ENCODE measurements at regions not wholly inside any gene's neighbourhood (a gene's known extent, or its start where the extent isn't known, plus 50 kb on each side); places are given as distances from the start of the nearest gene placed in this dataset.

DNA sequence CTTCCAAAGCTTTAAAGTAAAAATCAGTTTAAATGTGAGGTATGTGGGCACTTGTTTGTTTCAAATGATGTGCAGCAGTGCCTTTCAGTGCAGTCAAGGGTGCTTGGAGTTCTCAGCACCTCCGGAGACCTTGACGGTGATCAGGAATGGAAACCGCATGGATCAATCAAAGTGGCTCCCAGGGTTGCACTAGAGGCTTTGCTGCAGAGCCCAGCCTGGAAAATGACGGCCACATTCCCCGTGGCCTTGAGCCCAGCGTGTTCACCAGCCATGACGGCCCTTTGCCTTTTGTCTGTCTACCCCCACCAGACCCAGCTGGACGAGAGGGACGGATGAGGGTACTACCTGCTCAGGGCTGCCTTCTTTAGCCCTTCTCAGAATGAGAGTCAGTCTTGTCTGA lies 320.0 kb downstream of the TEX29 start:
- no peaks in the 10 kb centered on the region for H3K9me2 ChIP-seq (replicated peaks; ENCODE audit: control insufficient read depth, low read length)
- no peaks in the 10 kb centered on the region for H4K20me1 ChIP-seq (ENCODE audit: control insufficient read depth, insufficient read depth, low read depth, low read length)
- no peaks in the 10 kb centered on the region for H3K27me3 ChIP-seq (ENCODE audit: control insufficient read depth, low read length)
- H3F3A ChIP-seq (ENCODE audit: control insufficient read depth, insufficient read depth): no peaks in the 10 kb centered on the region
- no peak overlapping the region for H3K4me2 ChIP-seq (ENCODE audit: low read length)
- no peaks in the 10 kb centered on the region for H3K9me3 ChIP-seq (ENCODE audit: control insufficient read depth, insufficient read depth, low read length)
- H3K36me3 ChIP-seq (ENCODE audit: control insufficient read depth, low read length): no peaks in the 10 kb centered on the region
- no peak overlapping the region for H3K4me3 ChIP-seq (ENCODE audit: low read length)
- H3K79me2 ChIP-seq (ENCODE audit: control insufficient read depth, low read length): no peaks in the 10 kb centered on the region
- H3K4me1 ChIP-seq (ENCODE audit: control insufficient read depth, low read length): no peaks in the 10 kb centered on the region
- TF ChIP-seq, protein P1, sequence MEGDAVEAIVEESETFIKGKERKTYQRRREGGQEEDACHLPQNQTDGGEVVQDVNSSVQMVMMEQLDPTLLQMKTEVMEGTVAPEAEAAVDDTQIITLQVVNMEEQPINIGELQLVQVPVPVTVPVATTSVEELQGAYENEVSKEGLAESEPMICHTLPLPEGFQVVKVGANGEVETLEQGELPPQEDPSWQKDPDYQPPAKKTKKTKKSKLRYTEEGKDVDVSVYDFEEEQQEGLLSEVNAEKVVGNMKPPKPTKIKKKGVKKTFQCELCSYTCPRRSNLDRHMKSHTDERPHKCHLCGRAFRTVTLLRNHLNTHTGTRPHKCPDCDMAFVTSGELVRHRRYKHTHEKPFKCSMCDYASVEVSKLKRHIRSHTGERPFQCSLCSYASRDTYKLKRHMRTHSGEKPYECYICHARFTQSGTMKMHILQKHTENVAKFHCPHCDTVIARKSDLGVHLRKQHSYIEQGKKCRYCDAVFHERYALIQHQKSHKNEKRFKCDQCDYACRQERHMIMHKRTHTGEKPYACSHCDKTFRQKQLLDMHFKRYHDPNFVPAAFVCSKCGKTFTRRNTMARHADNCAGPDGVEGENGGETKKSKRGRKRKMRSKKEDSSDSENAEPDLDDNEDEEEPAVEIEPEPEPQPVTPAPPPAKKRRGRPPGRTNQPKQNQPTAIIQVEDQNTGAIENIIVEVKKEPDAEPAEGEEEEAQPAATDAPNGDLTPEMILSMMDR (IDR thresholded peaks at IDR 0.05; ENCODE audit: low read depth, low read length, poor library complexity, severe bottlenecking): no peak
- no peak for TF ChIP-seq EZH2phosphoT487 (IDR thresholded peaks at IDR 0.05; ENCODE audit: borderline replicate concordance, low read length)
- no peak overlapping the region for H3K27ac ChIP-seq (ENCODE audit: low read depth, low read length)

- no peaks in the 10 kb centered on the region for H4K20me1 ChIP-seq (ENCODE audit: control insufficient read depth, insufficient read depth, low read depth, low read length)
- TF ChIP-seq, protein P1 (IDR thresholded peaks at IDR 0.05; ENCODE audit: low read depth, low read length, poor library complexity, severe bottlenecking): no peak
- no peak for TF ChIP-seq EZH2phosphoT487 (IDR thresholded peaks at IDR 0.05; ENCODE audit: borderline replicate concordance, low read length)
- H3K36me3 ChIP-seq (ENCODE audit: control insufficient read depth, low read length): no peaks in the 10 kb centered on the region
- H3K4me3 ChIP-seq (ENCODE audit: low read length): no peak overlapping the region
- no peaks in the 10 kb centered on the region for H3K9me3 ChIP-seq (ENCODE audit: control insufficient read depth, insufficient read depth, low read length)
- H3K4me2 ChIP-seq (ENCODE audit: low read length): no peak overlapping the region
- H3K79me2 ChIP-seq (ENCODE audit: control insufficient read depth, low read length): no peaks in the 10 kb centered on the region
- H3K27me3 ChIP-seq (ENCODE audit: control insufficient read depth, low read length): no peaks in the 10 kb centered on the region
- H3K9me2 ChIP-seq (replicated peaks; ENCODE audit: control insufficient read depth, low read length): no peaks in the 10 kb centered on the region
- H3K4me1 ChIP-seq (ENCODE audit: control insufficient read depth, low read length): no peaks in the 10 kb centered on the region
- no peaks in the 10 kb centered on the region for H3F3A ChIP-seq (ENCODE audit: control insufficient read depth, insufficient read depth)
- H3K27ac ChIP-seq (ENCODE audit: low read depth, low read length): no peak overlapping the region
Observed at GRCh38 chr13:111642156-111642767, 321.8 kb downstream of the TEX29 start.

GRCh38 chr13:111644750-111645149 lies 324.3 kb downstream of the TEX29 start:
- Histone ChIP-seq H4K20me1 (ENCODE audit: control insufficient read depth, insufficient read depth, low read depth, low read length) (no peaks in the 10 kb centered on the region), H3K4me1 (ENCODE audit: control insufficient read depth, low read length) (no peaks in the 10 kb centered on the region), H3K36me3 (ENCODE audit: control insufficient read depth, low read length) (no peaks in the 10 kb centered on the region), H3K27me3 (ENCODE audit: control insufficient read depth, low read length) (no peaks in the 10 kb centered on the region), H3K4me3 (ENCODE audit: low read length) (no peak overlapping the region), H3K4me2 (ENCODE audit: low read length) (no peak overlapping the region), H3K9me2 (replicated peaks; ENCODE audit: control insufficient read depth, low read length) (no peaks in the 10 kb centered on the region), H3K9me3 (ENCODE audit: control insufficient read depth, insufficient read depth, low read length) (no peaks in the 10 kb centered on the region), H3K27ac (ENCODE audit: low read depth, low read length) (no peak overlapping the region), H3K79me2 (ENCODE audit: control insufficient read depth, low read length) (no peaks in the 10 kb centered on the region), H3F3A (ENCODE audit: control insufficient read depth, insufficient read depth) (no peaks in the 10 kb centered on the region)
- TF ChIP-seq, protein P1 (IDR thresholded peaks at IDR 0.05; ENCODE audit: low read depth, low read length, poor library complexity, severe bottlenecking): no peak

All from DOHH2 (cell line).